HAP-1 (cell line): ENCODE measurements at regions not wholly inside any gene's neighbourhood (a gene's known extent, or its start where the extent isn't known, plus 50 kb on each side); places are given as distances from the start of the nearest gene placed in this dataset.
A peak's percentile ranks its signal among the peaks of the same experiment; 100 is the strongest.

Experiments used
- DNase-seq, 2 experiments: peaks; one replicate each; pipeline ENCODE4 v3.0.0-alpha.2; 2016 to 2020; ENCODE audit warnings: low spot score in 2 of 2
- H3K27me3 ChIP-seq: fragments of 250-450 bp; sonication (Bioruptor Pico); 2 replicates; pipeline ENCODE4 v1.5.1; 2020; ENCODE audit warnings: low read depth, mild to moderate bottlenecking, moderate library complexity
- H3K36me3 ChIP-seq: fragments of 250-450 bp; sonication (Bioruptor Pico); replicated peaks from 2 replicates; pipeline ENCODE4 v1.5.1; 2020; ENCODE audit warnings: mild to moderate bottlenecking
- H3K4me1 ChIP-seq: fragments of 250-450 bp; sonication (Bioruptor Pico); 2 replicates; pipeline ENCODE4 v1.5.1; 2020; ENCODE audit warnings: mild to moderate bottlenecking
- H3K4me3 ChIP-seq: fragments of 250-450 bp; sonication (Bioruptor Pico); 2 replicates; pipeline ENCODE4 v1.5.1; 2020; ENCODE audit warnings: mild to moderate bottlenecking, moderate library complexity
- H3K9me3 ChIP-seq: fragments of 250-450 bp; sonication (Bioruptor Pico); 2 replicates; pipeline ENCODE4 v1.5.1; 2020; ENCODE audit warnings: mild to moderate bottlenecking, moderate library complexity
- in situ Hi-C: fragments of 300-500 bp; cut with MboI; formaldehyde crosslinking; loops from 3 replicates; pipeline ENCODE4 v1.14.3; 2020; ENCODE audit warnings: low sequenced_read_pairs, inconsistent platforms, mixed read lengths

DNA sequence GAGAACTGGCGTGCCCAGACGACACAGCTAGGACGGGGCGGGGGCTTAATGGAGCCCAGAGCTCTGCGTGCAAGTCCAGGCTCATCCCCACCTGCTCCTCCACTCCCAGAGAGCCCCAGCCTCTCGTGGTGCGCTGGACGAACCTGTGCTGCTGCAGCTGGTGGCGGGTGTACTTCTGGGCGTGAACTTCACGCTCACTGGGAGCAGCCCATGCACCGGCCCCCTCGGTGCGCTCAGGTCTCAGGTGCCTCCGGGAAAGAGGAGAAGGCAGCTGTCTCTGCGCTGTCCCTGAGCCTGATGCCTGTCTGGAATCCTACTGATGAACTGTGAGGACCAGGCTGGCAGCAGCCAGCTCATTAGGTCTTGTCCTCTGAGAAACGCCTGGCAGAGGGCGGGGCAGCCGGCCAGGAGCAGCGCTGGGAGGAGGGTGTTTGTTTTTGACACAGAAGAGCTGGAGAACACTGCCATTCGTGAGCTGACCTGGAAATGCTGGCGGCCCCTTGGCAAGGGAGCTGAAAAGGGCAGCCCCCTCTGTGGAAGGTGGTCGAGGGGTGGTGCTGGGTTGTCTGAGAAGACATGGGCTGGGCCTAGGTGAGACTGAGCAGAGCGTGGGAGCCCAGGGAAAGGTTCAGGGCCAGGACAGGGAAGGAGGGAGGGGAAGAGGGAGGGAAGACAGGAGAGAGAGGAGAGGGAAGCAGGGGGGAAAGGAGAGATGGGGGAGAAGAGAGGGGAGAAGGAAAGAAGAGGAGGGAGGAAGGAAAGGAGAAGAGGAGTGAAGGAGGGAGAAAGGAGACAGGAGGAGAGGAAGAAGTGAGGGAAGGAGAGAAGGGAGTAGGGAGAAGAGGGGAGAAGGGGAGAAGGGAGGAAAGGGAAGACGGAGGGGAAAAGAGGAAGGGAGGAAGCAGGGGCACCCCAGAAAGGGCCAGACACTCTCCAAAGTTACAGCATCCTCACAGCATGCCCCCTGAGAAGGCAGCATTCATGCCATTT lies 53.5 kb upstream of the TNS3 start:
- DNase-seq: peak in 1 of 2 experiments; percentile 51
- Histone ChIP-seq H3K9me3 (no peaks in the 10 kb centered on the region), H3K4me3 (no peak overlapping the region), H3K4me1 (peaks cover 12% of the 10 kb centered on the region), H3K27me3 (no peaks in the 10 kb centered on the region), H3K36me3 (no peaks in the 10 kb centered on the region)
- in situ Hi-C loops: no loop called here

DNA sequence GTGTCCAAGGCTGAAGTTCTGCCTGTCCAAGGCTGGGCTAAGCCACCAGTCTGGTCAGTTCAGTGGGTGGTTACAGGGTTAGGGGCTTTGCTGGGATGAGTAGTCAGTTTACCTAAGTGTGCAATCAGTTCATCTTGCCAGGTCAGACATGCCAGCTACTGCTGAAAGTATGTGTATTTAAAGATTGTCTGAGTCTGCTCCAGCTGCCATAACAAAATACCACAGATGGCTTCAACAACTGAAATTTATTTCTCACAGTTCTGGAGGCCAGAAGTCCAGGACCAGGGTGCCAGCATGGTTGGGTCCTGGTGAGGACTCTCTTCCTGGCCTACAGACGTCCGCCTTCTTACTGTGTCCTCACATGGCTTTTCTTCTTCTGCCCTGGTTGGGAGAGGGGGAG lies 52.4 kb upstream of the TNS3 start:
- peaks cover 7% of the 10 kb centered on the region for H3K4me1 ChIP-seq
- in situ Hi-C loops: no loop called here
- no peaks in the 10 kb centered on the region for H3K36me3 ChIP-seq
- no peak for DNase-seq
- H3K27me3 ChIP-seq: no peaks in the 10 kb centered on the region
- H3K4me3 ChIP-seq: no peak overlapping the region
- no peaks in the 10 kb centered on the region for H3K9me3 ChIP-seq

DNA sequence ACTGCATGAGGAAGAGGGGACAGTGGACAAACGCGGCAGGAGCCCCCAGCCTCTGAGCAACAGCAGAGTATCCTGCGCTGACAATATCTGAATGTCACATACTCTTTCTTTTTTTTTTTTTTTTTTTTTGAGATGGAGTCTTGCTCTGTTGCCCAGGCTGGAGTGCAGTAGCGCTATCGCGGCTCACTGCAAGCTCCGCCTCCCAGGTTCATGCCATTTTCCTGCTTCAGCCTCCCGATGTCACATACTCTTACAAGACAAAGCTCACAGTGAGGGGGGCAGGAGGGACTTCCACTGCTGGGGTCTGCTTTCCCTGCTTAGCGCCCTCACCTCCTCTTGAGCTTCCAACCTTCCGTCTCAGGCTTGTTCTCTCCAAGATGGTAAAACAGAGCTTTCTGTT lies 51.2 kb upstream of the TNS3 start:
- H3K9me3 ChIP-seq: no peaks in the 10 kb centered on the region
- H3K4me1 ChIP-seq: peaks cover 7% of the 10 kb centered on the region
- H3K4me3 ChIP-seq: no peak overlapping the region
- no peaks in the 10 kb centered on the region for H3K27me3 ChIP-seq
- H3K36me3 ChIP-seq: no peaks in the 10 kb centered on the region
- in situ Hi-C loops: no loop called here
- DNase-seq: no peak
